ENCODE measurements at regions not wholly inside any gene's neighbourhood (a gene's known extent, or its start where the extent isn't known, plus 50 kb on each side); places are given as distances from the start of the nearest gene placed in this dataset.

GRCh38 chr3:135699741-135700140 is 265.8 kb upstream of the PPP2R3A start:
- H3K4me1 ChIP-seq (ENCODE audit: control insufficient read depth, insufficient read depth, low read length): no peaks in the 10 kb centered on the region
- H3K36me3 ChIP-seq (ENCODE audit: control insufficient read depth, insufficient read depth, low read length): no peaks in the 10 kb centered on the region
- DNase-seq (ENCODE audit: low read depth, low spot score): no peak
- no peaks in the 10 kb centered on the region for H3K27me3 ChIP-seq (ENCODE audit: control insufficient read depth, insufficient read depth, low read length)
- no peak overlapping the region for H3K4me3 ChIP-seq (ENCODE audit: low read length)
- H3K9me3 ChIP-seq (ENCODE audit: control insufficient read depth, insufficient read depth, low read length): no peaks in the 10 kb centered on the region
- H3K27ac ChIP-seq (ENCODE audit: low read length): no peak overlapping the region
- WGBS (ENCODE audit: insufficient coverage, insufficient read length): no CpG with 5 or more reads among the region's 5 CpGs

DNA sequence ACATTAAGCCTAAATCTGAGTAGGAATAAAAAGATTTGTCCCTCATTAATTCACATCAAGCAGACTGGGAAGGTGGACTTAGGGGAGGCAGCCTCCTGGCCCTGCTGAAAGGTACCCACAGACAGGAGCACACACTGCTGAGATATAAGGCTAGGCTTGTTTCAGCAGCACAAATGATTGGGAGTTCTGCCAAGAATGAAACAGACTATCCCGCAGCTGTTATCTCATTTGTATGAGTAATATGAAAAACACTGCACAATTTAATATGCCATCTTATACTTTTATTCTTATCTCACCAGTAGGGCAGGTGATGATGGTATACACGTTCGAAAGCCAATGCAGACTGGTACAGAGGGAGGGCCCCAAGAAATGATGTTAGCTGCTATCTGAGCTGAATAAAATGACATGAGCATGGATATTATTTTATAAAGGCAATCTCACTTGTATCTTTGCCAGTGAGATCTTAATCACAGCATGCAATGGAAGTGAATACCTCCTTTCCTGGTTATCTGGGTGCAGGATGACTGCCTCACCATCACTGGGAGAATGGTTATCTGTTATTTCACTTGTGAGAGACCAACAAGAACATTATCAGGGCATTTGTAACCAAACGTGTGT is 258.7 kb upstream of the PPP2R3A start:
- no peak overlapping the region for H3K4me3 ChIP-seq (ENCODE audit: low read length)
- no peaks in the 10 kb centered on the region for H3K36me3 ChIP-seq (ENCODE audit: control insufficient read depth, insufficient read depth, low read length)
- H3K4me1 ChIP-seq (ENCODE audit: control insufficient read depth, insufficient read depth, low read length): no peaks in the 10 kb centered on the region
- H3K27ac ChIP-seq (ENCODE audit: low read length): no peak overlapping the region
- no peak for DNase-seq (ENCODE audit: low read depth, low spot score)
- WGBS (ENCODE audit: insufficient coverage, insufficient read length): no CpG with 5 or more reads among the region's 4 CpGs
- H3K9me3 ChIP-seq (ENCODE audit: control insufficient read depth, insufficient read depth, low read length): no peaks in the 10 kb centered on the region
- H3K27me3 ChIP-seq (ENCODE audit: control insufficient read depth, insufficient read depth, low read length): no peaks in the 10 kb centered on the region

GRCh38 chr3:135719449-135719848 is 246.1 kb upstream of the PPP2R3A start:
- no CpG with 5 or more reads among the region's 1 CpG for WGBS (ENCODE audit: insufficient coverage, insufficient read length)
- no peaks in the 10 kb centered on the region for H3K9me3 ChIP-seq (ENCODE audit: control insufficient read depth, insufficient read depth, low read length)
- no peaks in the 10 kb centered on the region for H3K36me3 ChIP-seq (ENCODE audit: control insufficient read depth, insufficient read depth, low read length)
- peaks cover 4% of the 10 kb centered on the region for H3K4me1 ChIP-seq (ENCODE audit: control insufficient read depth, insufficient read depth, low read length)
- H3K27ac ChIP-seq (ENCODE audit: low read length): no peak overlapping the region
- no peaks in the 10 kb centered on the region for H3K27me3 ChIP-seq (ENCODE audit: control insufficient read depth, insufficient read depth, low read length)
- no peak for DNase-seq (ENCODE audit: low read depth, low spot score)
- H3K4me3 ChIP-seq (ENCODE audit: low read length): no peak overlapping the region

DNA sequence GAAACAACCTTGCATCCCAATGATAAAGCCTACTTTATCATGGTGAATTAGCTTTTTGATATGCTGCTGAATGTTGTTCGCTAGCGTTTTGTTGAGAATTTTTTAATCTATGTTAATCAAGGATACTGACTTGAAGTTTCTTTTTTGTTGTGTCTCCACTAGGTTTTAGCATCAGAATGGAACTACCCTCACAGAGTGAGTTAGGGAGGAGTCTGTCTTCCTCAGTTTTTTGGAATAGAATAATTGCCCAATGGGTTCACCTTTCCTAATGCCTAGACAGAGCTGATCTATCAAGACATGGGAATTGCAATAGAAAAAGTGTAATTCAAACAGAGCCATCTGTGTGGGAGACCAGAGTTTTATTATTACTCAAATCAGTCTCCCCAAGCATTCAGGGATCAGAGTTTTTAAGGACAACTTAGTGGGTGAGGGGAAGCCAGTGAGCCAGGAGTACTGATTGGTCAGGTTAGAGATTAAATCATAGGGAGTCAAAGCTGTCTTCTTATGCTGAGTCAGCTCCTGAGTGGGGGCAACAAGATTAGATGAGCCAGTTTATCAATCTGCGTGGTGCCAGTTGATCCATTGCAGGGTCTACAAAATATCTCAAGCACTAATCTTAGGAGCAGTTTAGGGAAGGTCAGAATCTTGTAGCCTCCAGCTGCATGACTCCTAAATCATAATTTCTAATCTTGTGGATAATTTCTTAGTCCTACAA is 237.4 kb upstream of the PPP2R3A start:
- no peak for DNase-seq (ENCODE audit: low read depth, low spot score)
- Histone ChIP-seq H3K36me3 (ENCODE audit: control insufficient read depth, insufficient read depth, low read length) (no peaks in the 10 kb centered on the region), H3K27ac (ENCODE audit: low read length) (no peak overlapping the region), H3K4me3 (ENCODE audit: low read length) (no peak overlapping the region), H3K4me1 (ENCODE audit: control insufficient read depth, insufficient read depth, low read length) (no peaks in the 10 kb centered on the region), H3K9me3 (ENCODE audit: control insufficient read depth, insufficient read depth, low read length) (no peaks in the 10 kb centered on the region), H3K27me3 (ENCODE audit: control insufficient read depth, insufficient read depth, low read length) (no peaks in the 10 kb centered on the region)
- no CpG with 5 or more reads among the region's 3 CpGs for whole genome bisulfite sequencing (ENCODE audit: insufficient coverage, insufficient read length)

DNA sequence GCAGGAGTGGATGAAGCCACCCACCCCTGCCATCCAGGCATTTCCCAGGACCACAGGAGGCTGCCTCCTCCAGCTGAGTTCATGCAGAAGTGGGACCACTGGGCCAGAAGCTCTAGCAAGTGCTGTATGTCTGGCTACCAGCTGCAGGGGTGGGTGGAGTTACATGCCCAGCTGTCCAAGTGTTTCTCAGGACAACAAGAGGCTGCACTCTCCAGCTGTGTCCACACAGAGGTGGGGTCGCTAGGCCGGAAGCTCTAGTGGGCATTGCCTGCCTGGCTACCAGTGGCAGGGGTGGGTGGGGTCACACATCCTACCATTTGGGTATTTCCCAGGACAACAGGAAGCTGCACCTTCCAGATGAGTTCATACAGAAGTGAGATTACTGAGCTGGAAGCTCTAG is 234.0 kb upstream of the PPP2R3A start:
- Histone ChIP-seq H3K9me3 (ENCODE audit: control insufficient read depth, insufficient read depth, low read length) (no peaks in the 10 kb centered on the region), H3K4me1 (ENCODE audit: control insufficient read depth, insufficient read depth, low read length) (no peaks in the 10 kb centered on the region), H3K27me3 (ENCODE audit: control insufficient read depth, insufficient read depth, low read length) (no peaks in the 10 kb centered on the region), H3K36me3 (ENCODE audit: control insufficient read depth, insufficient read depth, low read length) (no peaks in the 10 kb centered on the region), H3K27ac (ENCODE audit: low read length) (no peak overlapping the region), H3K4me3 (ENCODE audit: low read length) (no peak overlapping the region)
- WGBS (ENCODE audit: insufficient coverage, insufficient read length): no CpG with 5 or more reads among the region's 2 CpGs
- no peak for DNase-seq (ENCODE audit: low read depth, low spot score)

- H3K27ac ChIP-seq (ENCODE audit: low read length): no peak overlapping the region
- peak; percentile 74 for DNase-seq (ENCODE audit: low read depth, low spot score)
- no peak overlapping the region for H3K4me3 ChIP-seq (ENCODE audit: low read length)
- no peaks in the 10 kb centered on the region for H3K27me3 ChIP-seq (ENCODE audit: control insufficient read depth, insufficient read depth, low read length)
- H3K36me3 ChIP-seq (ENCODE audit: control insufficient read depth, insufficient read depth, low read length): no peaks in the 10 kb centered on the region
- no peaks in the 10 kb centered on the region for H3K9me3 ChIP-seq (ENCODE audit: control insufficient read depth, insufficient read depth, low read length)
- no peaks in the 10 kb centered on the region for H3K4me1 ChIP-seq (ENCODE audit: control insufficient read depth, insufficient read depth, low read length)
- no CpG with 5 or more reads among the region's 6 CpGs for WGBS (ENCODE audit: insufficient coverage, insufficient read length)
Observed at GRCh38 chr3:135736740-135737139, 228.8 kb upstream of the PPP2R3A start.

GRCh38 chr3:135739779-135740178 is 225.7 kb upstream of the PPP2R3A start:
- H3K27me3 ChIP-seq (ENCODE audit: control insufficient read depth, insufficient read depth, low read length): no peaks in the 10 kb centered on the region
- H3K4me3 ChIP-seq (ENCODE audit: low read length): no peak overlapping the region
- no peaks in the 10 kb centered on the region for H3K4me1 ChIP-seq (ENCODE audit: control insufficient read depth, insufficient read depth, low read length)
- WGBS (ENCODE audit: insufficient coverage, insufficient read length): no CpG with 5 or more reads among the region's 2 CpGs
- H3K36me3 ChIP-seq (ENCODE audit: control insufficient read depth, insufficient read depth, low read length): no peaks in the 10 kb centered on the region
- DNase-seq (ENCODE audit: low read depth, low spot score): no peak
- no peaks in the 10 kb centered on the region for H3K9me3 ChIP-seq (ENCODE audit: control insufficient read depth, insufficient read depth, low read length)
- no peak overlapping the region for H3K27ac ChIP-seq (ENCODE audit: low read length)

- Histone ChIP-seq H3K4me1 (ENCODE audit: control insufficient read depth, insufficient read depth, low read length) (no peaks in the 10 kb centered on the region), H3K4me3 (ENCODE audit: low read length) (no peak overlapping the region), H3K36me3 (ENCODE audit: control insufficient read depth, insufficient read depth, low read length) (no peaks in the 10 kb centered on the region), H3K27me3 (ENCODE audit: control insufficient read depth, insufficient read depth, low read length) (no peaks in the 10 kb centered on the region), H3K27ac (ENCODE audit: low read length) (no peak overlapping the region), H3K9me3 (ENCODE audit: control insufficient read depth, insufficient read depth, low read length) (no peaks in the 10 kb centered on the region)
- no peak for DNase-seq (ENCODE audit: low read depth, low spot score)
- no CpG with 5 or more reads among the region's 9 CpGs for WGBS (ENCODE audit: insufficient coverage, insufficient read length)
Observed at GRCh38 chr3:135740211-135740610, 225.3 kb upstream of the PPP2R3A start.

GRCh38 chr3:135740751-135741150 is 224.8 kb upstream of the PPP2R3A start:
- no peak for DNase-seq (ENCODE audit: low read depth, low spot score)
- no peak overlapping the region for H3K27ac ChIP-seq (ENCODE audit: low read length)
- no peaks in the 10 kb centered on the region for H3K27me3 ChIP-seq (ENCODE audit: control insufficient read depth, insufficient read depth, low read length)
- H3K4me1 ChIP-seq (ENCODE audit: control insufficient read depth, insufficient read depth, low read length): no peaks in the 10 kb centered on the region
- H3K9me3 ChIP-seq (ENCODE audit: control insufficient read depth, insufficient read depth, low read length): no peaks in the 10 kb centered on the region
- H3K36me3 ChIP-seq (ENCODE audit: control insufficient read depth, insufficient read depth, low read length): no peaks in the 10 kb centered on the region
- H3K4me3 ChIP-seq (ENCODE audit: low read length): no peak overlapping the region

DNA sequence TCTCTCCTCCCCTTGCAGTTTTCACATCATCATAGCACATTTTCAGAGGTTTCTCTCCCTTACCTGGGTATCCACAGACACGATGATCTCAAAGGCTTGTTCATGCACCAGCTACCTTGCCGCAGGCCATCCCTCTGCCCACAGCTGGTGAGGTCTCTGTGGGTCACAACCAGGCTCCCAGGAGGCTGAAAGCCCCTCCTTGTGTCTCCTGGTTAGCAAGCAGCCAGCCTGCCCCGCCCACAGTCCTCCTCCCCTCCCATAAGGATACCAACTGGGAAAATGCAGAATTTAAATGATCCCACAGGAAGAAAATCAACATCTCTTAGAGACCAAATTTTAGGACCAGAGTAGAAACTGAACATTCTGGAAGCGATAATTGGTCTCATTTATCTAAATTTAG is 213.5 kb upstream of the PPP2R3A start:
- Histone ChIP-seq H3K9me3 (ENCODE audit: control insufficient read depth, insufficient read depth, low read length) (no peaks in the 10 kb centered on the region), H3K27ac (ENCODE audit: low read length) (no peak overlapping the region), H3K36me3 (ENCODE audit: control insufficient read depth, insufficient read depth, low read length) (no peaks in the 10 kb centered on the region), H3K27me3 (ENCODE audit: control insufficient read depth, insufficient read depth, low read length) (no peaks in the 10 kb centered on the region), H3K4me3 (ENCODE audit: low read length) (no peak overlapping the region), H3K4me1 (ENCODE audit: control insufficient read depth, insufficient read depth, low read length) (no peaks in the 10 kb centered on the region)
- no peak for DNase-seq (ENCODE audit: low read depth, low spot score)
- WGBS (ENCODE audit: insufficient coverage, insufficient read length): no CpG with 5 or more reads among the region's 4 CpGs

GRCh38 chr3:135752851-135753250 is 212.7 kb upstream of the PPP2R3A start:
- no peak overlapping the region for H3K27ac ChIP-seq (ENCODE audit: low read length)
- H3K4me1 ChIP-seq (ENCODE audit: control insufficient read depth, insufficient read depth, low read length): no peaks in the 10 kb centered on the region
- H3K36me3 ChIP-seq (ENCODE audit: control insufficient read depth, insufficient read depth, low read length): no peaks in the 10 kb centered on the region
- WGBS (ENCODE audit: insufficient coverage, insufficient read length): no CpG with 5 or more reads among the region's 2 CpGs
- no peak for DNase-seq (ENCODE audit: low read depth, low spot score)
- no peaks in the 10 kb centered on the region for H3K27me3 ChIP-seq (ENCODE audit: control insufficient read depth, insufficient read depth, low read length)
- no peaks in the 10 kb centered on the region for H3K9me3 ChIP-seq (ENCODE audit: control insufficient read depth, insufficient read depth, low read length)
- H3K4me3 ChIP-seq (ENCODE audit: low read length): no peak overlapping the region
